Activated CD4-positive, alpha-beta T cell treated with anti-CD3 and anti-CD28 coated beads for 36 hours (primary cell): ENCODE measurements at regions not wholly inside any gene's neighbourhood (a gene's known extent, or its start where the extent isn't known, plus 50 kb on each side); places are given as distances from the start of the nearest gene placed in this dataset.
"Not testable (repeated sequence)": the region's sequence is repeated elsewhere in the genome, so short reads cannot be mapped to it uniquely, and the experiment has no call there.

Experiments used
- ATAC-seq: fragments of 200-7000 bp; cut with Tn5 transposase; one replicate; pipeline ENCODE4 v1.10.0; 2021; ENCODE audit warnings: mild to moderate bottlenecking, moderate library complexity
- CTCF ChIA-PET: fragments of 350-600 bp; sonication (Branson Sonifier 250); formaldehyde crosslinking; loops from one replicate; lab custom pipeline; 2021; ENCODE audit warnings: antibody characterized with exemption; lab: Charles Lee
- POLR2A ChIA-PET: fragments of 350-600 bp; sonication (Branson Sonifier 250); formaldehyde crosslinking; loops from one replicate; lab custom pipeline; 2021; ENCODE audit warnings: antibody characterized with exemption, inconsistent platforms; lab: Charles Lee
- DNase-seq: peaks from one replicate; pipeline ENCODE4 v3.0.0-alpha.2; 2020
- H3K27ac Mint-ChIP-seq: one replicate; pipeline ENCODE4 v1.8.0; 2021; ENCODE audit warnings: mixed read lengths
- H3K27me3 Mint-ChIP-seq: one replicate; pipeline ENCODE4 v1.8.0; 2021; ENCODE audit warnings: mixed read lengths
- H3K36me3 Mint-ChIP-seq: one replicate; pipeline ENCODE4 v1.8.0; 2021; ENCODE audit warnings: low read depth, mixed read lengths
- H3K4me1 Mint-ChIP-seq: one replicate; pipeline ENCODE4 v1.8.0; 2021; ENCODE audit warnings: mixed read lengths
- H3K4me3 Mint-ChIP-seq: one replicate; pipeline ENCODE4 v1.8.0; 2021; ENCODE audit warnings: mild to moderate bottlenecking, moderate library complexity, mixed read lengths
- H3K9me3 Mint-ChIP-seq: one replicate; pipeline ENCODE4 v1.8.0; 2021; ENCODE audit warnings: low read depth, mixed read lengths
- intact Hi-C, 2 experiments: fragments of 100-400 bp; cut with DNase I in 1 of 2; cut with micrococcal nuclease in 1 of 2; formaldehyde crosslinking; loops; one replicate each; pipeline versions ENCODE4 v1.14.2 to v1.15.1; 2022 to 2024; cut with DNase I, micrococcal nuclease

- DNase-seq (no peak), ATAC-seq (no peak)
- CTCF ChIA-PET = interaction anchor here (0.6 kb wide), 1 partner anchor 51 kb away, joined by 3 read pairs; no protein-coding TSS in a partner anchor
- intact Hi-C loops = no loop called here
- no peak overlapping the region for H3K27ac Mint-ChIP-seq
- no peaks in the 10 kb centered on the region for H3K4me1 Mint-ChIP-seq
- POLR2A ChIA-PET = no interaction called here
- H3K9me3 Mint-ChIP-seq = peaks cover 4% of the 10 kb centered on the region
- H3K36me3 Mint-ChIP-seq = no peaks in the 10 kb centered on the region
- H3K4me3 Mint-ChIP-seq = no peak overlapping the region
- no peaks in the 10 kb centered on the region for H3K27me3 Mint-ChIP-seq
These were observed 172.0 kb upstream of the MAGEB16 start for GRCh38 chrX:35626124-35626523.

GRCh38 chrX:35635971-35636370 is 162.2 kb upstream of the MAGEB16 start:
- H3K4me3 Mint-ChIP-seq, H3K27me3 Mint-ChIP-seq, H3K4me1 Mint-ChIP-seq, CTCF ChIA-PET, H3K27ac Mint-ChIP-seq, H3K36me3 Mint-ChIP-seq, H3K9me3 Mint-ChIP-seq, intact Hi-C loops, ATAC-seq, POLR2A ChIA-PET, DNase-seq: not testable (repeated sequence)

GRCh38 chrX:35664833-35665232 is 133.3 kb upstream of the MAGEB16 start:
- H3K36me3 Mint-ChIP-seq = no peaks in the 10 kb centered on the region
- no peaks in the 10 kb centered on the region for H3K9me3 Mint-ChIP-seq
- CTCF ChIA-PET = no interaction called here
- intact Hi-C loops = no loop called here
- no peak for ATAC-seq
- POLR2A ChIA-PET = no interaction called here
- H3K4me1 Mint-ChIP-seq = no peaks in the 10 kb centered on the region
- H3K27me3 Mint-ChIP-seq = no peaks in the 10 kb centered on the region
- DNase-seq = no peak
- H3K4me3 Mint-ChIP-seq = no peak overlapping the region
- no peak overlapping the region for H3K27ac Mint-ChIP-seq

GRCh38 chrX:35665311-35665710 is 132.8 kb upstream of the MAGEB16 start:
- intact Hi-C loops = no loop called here
- H3K27ac Mint-ChIP-seq = no peak overlapping the region
- no peak overlapping the region for H3K4me3 Mint-ChIP-seq
- no peak for DNase-seq
- ChIA-PET CTCF (no interaction called here), POLR2A (no interaction called here)
- no peaks in the 10 kb centered on the region for H3K4me1 Mint-ChIP-seq
- no peaks in the 10 kb centered on the region for H3K9me3 Mint-ChIP-seq
- H3K27me3 Mint-ChIP-seq = no peaks in the 10 kb centered on the region
- no peak for ATAC-seq
- H3K36me3 Mint-ChIP-seq = no peaks in the 10 kb centered on the region

GRCh38 chrX:35670889-35671288 is 127.3 kb upstream of the MAGEB16 start:
- ChIA-PET CTCF (no interaction called here), POLR2A (no interaction called here)
- no peaks in the 10 kb centered on the region for H3K4me1 Mint-ChIP-seq
- DNase-seq = no peak
- intact Hi-C loops = no loop called here
- H3K9me3 Mint-ChIP-seq = no peaks in the 10 kb centered on the region
- H3K36me3 Mint-ChIP-seq = no peaks in the 10 kb centered on the region
- no peak overlapping the region for H3K27ac Mint-ChIP-seq
- no peaks in the 10 kb centered on the region for H3K27me3 Mint-ChIP-seq
- no peak for ATAC-seq
- no peak overlapping the region for H3K4me3 Mint-ChIP-seq

GRCh38 chrX:35675151-35675550 is 123.0 kb upstream of the MAGEB16 start:
- no peaks in the 10 kb centered on the region for H3K36me3 Mint-ChIP-seq
- no peaks in the 10 kb centered on the region for H3K4me1 Mint-ChIP-seq
- no peak overlapping the region for H3K4me3 Mint-ChIP-seq
- ChIA-PET CTCF (no interaction called here), POLR2A (no interaction called here)
- no peak for ATAC-seq
- H3K27ac Mint-ChIP-seq = no peak overlapping the region
- no peaks in the 10 kb centered on the region for H3K27me3 Mint-ChIP-seq
- intact Hi-C loops = no loop called here
- no peaks in the 10 kb centered on the region for H3K9me3 Mint-ChIP-seq
- no peak for DNase-seq

GRCh38 chrX:35680940-35681346 is 117.2 kb upstream of the MAGEB16 start:
- no peaks in the 10 kb centered on the region for H3K36me3 Mint-ChIP-seq
- H3K4me1 Mint-ChIP-seq = no peaks in the 10 kb centered on the region
- ChIA-PET CTCF (no interaction called here), POLR2A (no interaction called here)
- H3K27me3 Mint-ChIP-seq = no peaks in the 10 kb centered on the region
- H3K4me3 Mint-ChIP-seq = no peak overlapping the region
- intact Hi-C loops = no loop called here
- no peak for DNase-seq
- no peak overlapping the region for H3K27ac Mint-ChIP-seq
- no peaks in the 10 kb centered on the region for H3K9me3 Mint-ChIP-seq
- no peak for ATAC-seq

- DNase-seq (no peak), ATAC-seq (no peak)
- no peaks in the 10 kb centered on the region for H3K9me3 Mint-ChIP-seq
- ChIA-PET CTCF (no interaction called here), POLR2A (no interaction called here)
- no peaks in the 10 kb centered on the region for H3K36me3 Mint-ChIP-seq
- intact Hi-C loops = no loop called here
- no peak overlapping the region for H3K27ac Mint-ChIP-seq
- no peaks in the 10 kb centered on the region for H3K27me3 Mint-ChIP-seq
- no peak overlapping the region for H3K4me3 Mint-ChIP-seq
- H3K4me1 Mint-ChIP-seq = no peaks in the 10 kb centered on the region
These were observed 115.7 kb upstream of the MAGEB16 start for GRCh38 chrX:35682476-35682875.

GRCh38 chrX:35696760-35697234 is 101.3 kb upstream of the MAGEB16 start:
- Mint-ChIP-seq H3K36me3 (no peaks in the 10 kb centered on the region), H3K4me1 (no peaks in the 10 kb centered on the region), H3K27ac (no peak overlapping the region), H3K9me3 (no peaks in the 10 kb centered on the region), H3K4me3 (no peak overlapping the region), H3K27me3 (no peaks in the 10 kb centered on the region)
- ChIA-PET POLR2A (no interaction called here), CTCF (no interaction called here)
- no peak for ATAC-seq
- DNase-seq = no peak
- intact Hi-C loops = no loop called here

- no peak overlapping the region for H3K27ac Mint-ChIP-seq
- H3K4me1 Mint-ChIP-seq = no peaks in the 10 kb centered on the region
- intact Hi-C loops = no loop called here
- H3K36me3 Mint-ChIP-seq = no peaks in the 10 kb centered on the region
- POLR2A ChIA-PET = no interaction called here
- no peak for ATAC-seq
- no peaks in the 10 kb centered on the region for H3K27me3 Mint-ChIP-seq
- H3K4me3 Mint-ChIP-seq = no peak overlapping the region
- CTCF ChIA-PET = no interaction called here
- no peaks in the 10 kb centered on the region for H3K9me3 Mint-ChIP-seq
- no peak for DNase-seq
These were observed 98.5 kb upstream of the MAGEB16 start for GRCh38 chrX:35699642-35700041.

GRCh38 chrX:35700121-35700520 is 98.0 kb upstream of the MAGEB16 start:
- ChIA-PET POLR2A (no interaction called here), CTCF (interaction anchor here (0.7 kb wide), 1 partner anchor 15 kb away, joined by 3 read pairs; no protein-coding TSS in a partner anchor)
- H3K4me1 Mint-ChIP-seq = no peaks in the 10 kb centered on the region
- DNase-seq = no peak
- H3K36me3 Mint-ChIP-seq = no peaks in the 10 kb centered on the region
- no peak overlapping the region for H3K4me3 Mint-ChIP-seq
- intact Hi-C loops = no loop called here
- no peak overlapping the region for H3K27ac Mint-ChIP-seq
- no peak for ATAC-seq
- no peaks in the 10 kb centered on the region for H3K27me3 Mint-ChIP-seq
- no peaks in the 10 kb centered on the region for H3K9me3 Mint-ChIP-seq

- no peak overlapping the region for H3K27ac Mint-ChIP-seq
- H3K4me3 Mint-ChIP-seq = no peak overlapping the region
- H3K27me3 Mint-ChIP-seq = no peaks in the 10 kb centered on the region
- no peaks in the 10 kb centered on the region for H3K36me3 Mint-ChIP-seq
- CTCF ChIA-PET = no interaction called here
- intact Hi-C loops = no loop called here
- no peaks in the 10 kb centered on the region for H3K4me1 Mint-ChIP-seq
- peaks cover 2% of the 10 kb centered on the region for H3K9me3 Mint-ChIP-seq
- no peak for DNase-seq
- ATAC-seq = no peak
- POLR2A ChIA-PET = no interaction called here
These were observed 86.9 kb upstream of the MAGEB16 start for GRCh38 chrX:35711281-35711680.

GRCh38 chrX:35722128-35722527 is 76.0 kb upstream of the MAGEB16 start:
- H3K4me1 Mint-ChIP-seq = no peaks in the 10 kb centered on the region
- no peak for ATAC-seq
- POLR2A ChIA-PET = no interaction called here
- intact Hi-C loops = no loop called here
- CTCF ChIA-PET = no interaction called here
- H3K36me3 Mint-ChIP-seq = no peaks in the 10 kb centered on the region
- H3K27ac Mint-ChIP-seq = no peak overlapping the region
- no peak overlapping the region for H3K4me3 Mint-ChIP-seq
- no peaks in the 10 kb centered on the region for H3K27me3 Mint-ChIP-seq
- DNase-seq = no peak
- H3K9me3 Mint-ChIP-seq = no peaks in the 10 kb centered on the region
